Ecto neural progenitor cell (in vitro differentiated cells): ENCODE measurements at regions not wholly inside any gene's neighbourhood (a gene's known extent, or its start where the extent isn't known, plus 50 kb on each side); places are given as distances from the start of the nearest gene placed in this dataset.
"Not testable (repeated sequence)": the region's sequence is repeated elsewhere in the genome, so short reads cannot be mapped to it uniquely, and the experiment has no call there.

Experiments used
- DNase-seq: peaks from one replicate; pipeline ENCODE4 v3.0.0-alpha.2; 2018; ENCODE audit warnings: low spot score

- DNase-seq: no peak
Measured at GRCh38 chr10:53534428-53534827, 761.8 kb upstream of the MBL2 start.

DNA sequence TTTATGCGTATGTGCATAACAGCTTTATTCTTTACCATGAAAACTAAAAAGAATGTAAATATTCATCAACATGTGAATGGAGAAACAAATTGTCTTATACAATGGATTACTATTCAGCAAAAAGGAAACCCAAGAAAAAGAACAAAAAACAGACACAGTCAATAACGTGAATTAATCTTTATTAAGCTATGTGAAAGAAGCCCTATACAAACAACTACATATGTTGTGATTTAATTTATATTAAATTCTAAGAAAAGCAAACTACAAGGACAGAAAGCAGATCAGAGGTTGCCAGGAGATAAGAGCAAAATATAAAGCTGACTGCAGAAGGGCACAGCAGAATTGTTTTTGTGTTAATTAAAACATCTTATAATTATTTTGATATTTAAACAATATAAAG lies 756.4 kb upstream of the MBL2 start:
- no peak for DNase-seq

DNA sequence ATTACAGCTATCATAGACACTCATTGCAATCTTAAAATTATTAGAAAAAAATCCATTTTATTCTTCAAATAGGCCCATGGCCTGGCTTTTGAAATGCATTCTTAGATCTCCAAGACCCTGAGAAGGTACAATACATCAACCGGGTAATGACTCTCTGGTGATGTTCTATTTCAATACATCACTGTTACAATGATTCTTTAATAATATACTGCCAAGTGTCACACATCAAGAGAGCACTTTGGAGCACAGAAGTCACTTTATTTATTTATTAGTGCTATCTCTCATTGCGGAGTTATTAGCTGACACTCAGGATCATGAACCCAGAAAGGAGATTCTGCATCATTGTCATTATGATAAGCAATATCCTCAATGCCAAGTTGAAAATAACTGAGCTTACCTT lies 748.5 kb upstream of the MBL2 start:
- no peak for DNase-seq

DNA sequence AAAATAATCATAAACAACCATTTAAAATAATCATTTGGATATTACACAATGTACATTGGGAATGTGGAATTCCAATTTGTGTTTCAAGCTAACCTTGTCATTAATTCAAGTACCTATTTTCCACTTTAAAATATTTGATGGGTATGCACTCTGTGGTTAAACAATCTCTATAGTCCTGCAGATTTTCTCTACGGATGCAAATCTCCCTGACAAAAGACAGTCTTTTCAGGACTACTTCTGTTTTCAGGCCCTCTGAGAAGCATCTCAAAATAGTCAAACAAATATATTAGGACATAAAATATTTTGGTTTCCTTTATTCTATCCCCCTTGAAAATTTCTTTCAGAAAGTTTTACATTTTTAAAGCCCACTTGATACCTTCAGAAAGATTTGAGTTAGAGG lies 735.6 kb upstream of the MBL2 start:
- DNase-seq: no peak

DNA sequence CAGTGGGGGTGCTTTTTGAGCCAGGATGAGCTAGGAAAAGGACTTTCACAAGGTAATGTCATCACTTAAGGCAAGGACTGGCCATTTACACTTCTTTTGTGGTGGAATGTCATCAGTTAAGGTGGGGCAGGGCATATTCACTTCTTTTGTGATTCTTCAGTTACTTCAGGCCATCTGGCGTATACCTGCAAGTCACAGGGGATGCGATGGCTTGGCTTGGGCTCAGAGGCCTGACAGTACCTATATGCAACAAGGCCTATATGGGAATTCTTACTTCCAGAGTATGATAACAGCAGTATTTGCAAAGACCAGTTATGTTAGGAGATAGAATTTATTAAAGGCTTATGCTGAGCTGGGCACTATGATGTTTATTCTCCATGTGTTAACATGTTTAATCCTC lies 731.9 kb upstream of the MBL2 start:
- DNase-seq: not testable (repeated sequence)

GRCh38 chr10:53491774-53492173 lies 719.2 kb upstream of the MBL2 start:
- DNase-seq: no peak

GRCh38 chr10:53490553-53490952 lies 718.0 kb upstream of the MBL2 start:
- DNase-seq: no peak

DNA sequence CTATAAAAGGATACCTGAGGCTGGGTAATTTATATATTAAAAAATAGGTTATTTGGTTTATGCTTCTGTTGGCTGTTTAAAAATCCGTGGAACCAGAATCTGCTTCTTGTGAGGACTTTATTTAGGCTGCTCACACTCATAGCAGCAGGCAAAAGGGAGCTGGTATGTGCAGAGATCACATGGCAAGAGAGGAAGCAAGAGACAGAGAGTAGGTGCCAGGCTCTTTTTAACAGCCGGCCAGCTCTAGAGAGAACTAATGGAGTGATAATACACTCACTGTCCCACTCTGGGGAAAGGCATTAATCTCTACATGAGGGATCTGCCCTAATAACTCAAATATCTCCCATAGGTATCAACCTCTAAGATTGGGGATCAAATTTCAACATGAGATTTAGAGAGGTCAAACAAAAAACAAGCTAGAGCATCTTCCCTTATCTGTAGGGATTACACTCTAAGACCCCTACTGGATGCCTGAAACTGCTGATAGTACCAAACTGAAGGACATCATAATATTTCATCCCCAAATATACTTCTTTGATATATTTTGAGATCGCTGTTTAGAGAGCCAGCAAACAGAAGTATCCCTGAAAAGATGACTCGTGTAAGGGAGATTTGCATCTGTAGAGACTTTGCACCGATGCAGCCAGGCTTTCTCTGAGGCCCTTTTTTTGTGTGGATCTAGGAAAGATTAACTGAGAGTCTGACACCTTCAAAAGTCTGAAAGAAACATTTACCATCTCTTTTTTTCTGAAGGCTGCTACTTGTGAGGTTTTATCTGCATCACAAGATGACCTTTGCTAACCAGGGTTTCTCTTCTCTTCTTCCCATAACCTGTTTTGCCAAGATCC lies 717.0 kb upstream of the MBL2 start:
- DNase-seq: no peak

DNA sequence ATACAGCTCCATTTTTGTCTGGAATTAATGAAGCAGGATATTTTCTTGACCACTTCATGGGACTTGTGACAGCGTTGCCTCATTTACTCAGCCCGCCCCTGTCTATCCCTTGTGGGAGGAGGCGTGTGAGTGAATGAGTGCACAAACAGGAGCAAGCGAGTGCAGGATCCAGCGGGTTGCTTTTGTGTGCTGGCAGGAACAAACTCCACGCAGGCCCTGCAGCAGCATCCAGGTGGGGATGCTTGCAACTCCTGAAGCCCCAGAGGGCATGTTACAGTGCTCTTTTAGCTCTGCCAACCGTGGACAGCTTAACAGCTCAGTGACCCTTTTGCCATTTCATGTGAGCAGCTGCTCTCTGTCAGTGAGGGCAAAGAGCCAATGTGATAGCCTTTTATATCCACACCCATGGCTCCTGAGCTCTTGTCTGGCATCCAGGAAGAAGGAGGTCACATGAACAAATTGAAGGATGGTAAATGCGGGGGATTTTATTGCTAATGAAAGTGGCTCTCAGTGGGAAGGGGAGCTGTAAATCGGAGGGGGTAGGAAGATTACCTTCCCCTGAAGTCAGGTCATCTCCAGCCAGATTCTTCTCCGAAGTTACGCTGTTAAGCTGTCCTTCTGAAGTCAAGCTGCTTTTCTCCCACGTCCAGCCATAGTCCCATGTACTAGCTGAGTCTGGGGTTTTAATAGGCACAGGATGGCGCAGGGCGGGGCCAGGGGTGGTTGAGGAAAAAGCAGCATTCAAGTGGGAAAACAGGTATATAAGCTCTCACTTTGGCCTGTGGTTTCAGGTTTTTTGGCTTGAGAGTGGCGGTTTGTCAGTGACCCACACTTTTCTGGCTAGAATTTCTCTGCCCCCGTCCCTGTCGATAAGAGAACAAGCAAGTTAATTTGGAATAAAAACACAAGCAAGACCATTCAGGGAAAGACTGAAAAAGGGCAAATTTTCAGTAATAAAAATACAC lies 714.7 kb upstream of the MBL2 start:
- DNase-seq: no peak

DNA sequence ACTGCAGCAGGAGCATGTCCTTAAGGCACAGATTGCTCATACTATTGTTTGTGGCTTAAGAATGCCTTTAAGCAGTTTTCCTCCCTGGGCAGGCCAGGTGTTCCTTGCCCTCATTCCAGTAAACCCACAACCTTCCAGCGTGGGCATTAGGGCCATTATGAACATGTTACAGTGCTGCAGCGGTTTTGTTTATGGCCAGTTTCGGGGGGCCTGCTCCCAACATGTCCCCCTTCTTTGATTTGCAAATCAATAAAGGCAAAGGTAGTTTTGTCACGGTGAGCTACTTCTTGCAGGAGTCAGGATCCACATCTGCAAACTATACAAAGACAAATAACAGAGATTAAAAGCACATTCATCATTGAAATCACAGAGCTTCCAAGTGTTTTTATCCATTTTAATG lies 712.8 kb upstream of the MBL2 start:
- not testable (repeated sequence) for DNase-seq

DNA sequence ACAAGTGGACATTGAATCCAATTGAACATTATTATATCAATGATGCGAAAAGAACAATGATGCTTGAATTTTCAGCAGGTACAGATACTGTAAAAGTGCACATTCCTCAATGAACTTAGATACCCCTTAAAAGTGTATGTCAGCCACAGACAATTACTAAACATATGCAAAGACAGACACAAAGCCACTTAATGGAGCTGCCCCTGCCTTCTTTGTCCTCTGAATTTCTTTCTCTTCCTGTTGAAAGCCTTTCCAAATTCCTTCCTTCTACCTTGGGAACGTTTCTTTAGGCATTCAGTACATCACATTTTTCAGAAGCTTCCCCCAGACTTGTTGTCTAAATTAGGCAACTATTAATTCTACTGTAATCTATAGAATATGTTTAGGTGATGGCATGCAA lies 706.8 kb upstream of the MBL2 start:
- DNase-seq: no peak

GRCh38 chr10:53477313-53477675 lies 704.7 kb upstream of the MBL2 start:
- no peak for DNase-seq

DNA sequence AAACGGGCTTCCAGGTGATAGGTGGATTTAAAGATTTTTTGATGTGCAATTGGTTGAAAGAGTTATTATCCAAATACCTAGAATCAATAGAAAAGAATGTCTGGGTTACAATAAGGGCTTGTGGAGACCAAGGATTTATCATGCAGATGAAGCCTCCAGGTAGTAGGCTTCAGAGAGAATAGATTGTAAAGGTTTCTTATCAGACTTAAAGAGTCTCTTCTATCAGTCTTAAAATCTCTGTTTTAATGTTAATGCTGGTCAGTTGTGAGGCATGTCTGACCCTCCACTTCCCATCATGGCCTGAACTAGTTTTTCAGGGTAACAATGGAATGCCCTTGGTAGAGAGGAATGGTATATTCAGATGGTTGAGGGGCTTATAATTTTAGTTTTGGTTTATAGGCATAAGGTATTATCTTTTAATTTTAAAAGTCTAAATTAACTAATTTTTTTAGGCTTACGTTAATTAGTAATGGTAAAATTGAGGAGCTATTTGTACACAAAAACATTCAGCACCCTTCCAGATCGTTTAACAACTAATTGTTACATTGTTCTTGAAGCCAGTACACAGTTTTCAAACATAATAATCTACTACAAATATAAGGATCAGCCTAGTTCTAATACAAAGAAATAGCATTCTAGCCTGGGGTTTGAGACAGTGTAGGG lies 704.2 kb upstream of the MBL2 start:
- no peak for DNase-seq

- no peak for DNase-seq
Measured at GRCh38 chr10:53469383-53469782, 696.8 kb upstream of the MBL2 start.

DNA sequence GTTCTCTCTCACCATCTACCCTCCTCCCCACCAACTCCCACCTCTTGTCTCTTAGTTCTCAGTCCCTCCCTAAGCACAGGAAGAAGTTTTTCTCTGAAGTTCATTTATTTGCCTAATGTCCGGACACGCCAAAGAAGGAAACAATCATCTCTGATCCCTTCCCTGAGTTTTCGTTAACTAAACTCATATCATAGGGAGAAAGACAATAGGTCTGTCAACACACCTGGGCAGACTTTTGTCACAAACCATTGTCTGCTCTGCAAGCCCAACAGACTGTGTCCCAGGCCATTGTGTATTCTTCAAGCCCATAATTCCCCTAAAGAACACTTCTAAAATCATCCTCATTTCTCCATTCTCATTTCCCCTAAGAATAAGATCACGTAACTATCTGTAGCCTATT lies 691.0 kb upstream of the MBL2 start:
- DNase-seq: no peak

- no peak for DNase-seq
Measured at GRCh38 chr10:53458007-53458406, 685.4 kb upstream of the MBL2 start.

DNA sequence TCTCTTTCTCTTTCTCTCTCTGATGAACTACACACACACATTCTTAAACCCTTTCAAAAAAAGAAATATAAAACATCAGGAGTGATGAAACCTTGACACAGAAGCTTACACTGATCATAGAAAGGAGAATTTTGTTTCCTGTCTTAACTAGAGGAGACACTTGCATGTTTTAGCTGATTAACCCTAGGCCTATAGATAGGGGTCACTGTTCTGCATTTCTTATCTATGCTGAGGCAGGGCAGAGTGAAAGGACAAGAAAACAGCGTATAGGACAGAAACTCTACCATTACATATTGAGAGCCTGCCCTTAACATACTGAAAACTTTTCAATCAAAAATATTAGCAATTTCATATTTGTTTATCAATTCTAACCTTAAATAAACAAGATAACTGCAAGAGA lies 680.6 kb upstream of the MBL2 start:
- no peak for DNase-seq

DNA sequence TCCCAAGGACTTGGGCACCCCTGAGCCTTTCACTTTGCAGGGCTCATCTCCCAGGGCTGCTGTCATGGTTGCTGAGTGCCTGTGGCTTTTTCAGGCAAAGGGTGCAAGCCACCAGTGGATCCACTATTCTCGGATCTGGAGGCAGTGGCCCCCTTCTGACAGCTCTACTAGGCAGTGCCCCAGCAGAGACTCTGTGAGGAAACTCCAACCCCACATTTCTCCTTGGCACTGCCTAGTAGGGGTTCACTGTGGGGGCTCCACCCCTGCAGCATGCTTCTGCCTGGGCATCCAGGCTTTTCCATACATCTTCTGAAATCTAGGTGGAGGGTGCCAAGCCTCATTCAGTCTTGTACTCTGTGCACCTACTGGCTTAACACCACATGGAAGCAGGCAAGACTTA lies 675.0 kb upstream of the MBL2 start:
- no peak for DNase-seq

GRCh38 chr10:53441843-53442242 lies 669.3 kb upstream of the MBL2 start:
- DNase-seq: no peak

DNA sequence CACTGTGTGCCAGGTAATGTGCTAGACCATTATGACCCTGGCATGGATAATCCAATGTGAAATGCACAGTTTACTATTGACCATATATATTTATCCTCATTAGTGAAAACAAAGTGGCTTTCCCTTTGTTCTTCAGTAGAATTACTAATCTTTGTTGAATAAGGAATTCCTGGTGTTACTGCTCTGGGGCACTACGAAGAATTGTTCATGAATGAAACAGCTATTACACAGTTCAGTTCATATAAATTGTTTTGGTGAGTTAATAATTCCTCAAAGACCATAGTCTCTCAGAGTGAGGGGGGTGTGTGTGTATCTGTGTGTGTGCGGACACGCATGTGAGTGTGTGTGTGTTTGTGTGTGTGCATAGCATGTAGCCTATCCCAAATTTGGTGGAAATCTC lies 668.0 kb upstream of the MBL2 start:
- DNase-seq: no peak

GRCh38 chr10:53439075-53439474 lies 666.5 kb upstream of the MBL2 start:
- not testable (repeated sequence) for DNase-seq

- DNase-seq: no peak
Measured at GRCh38 chr10:53434413-53434812, 661.8 kb upstream of the MBL2 start.

DNA sequence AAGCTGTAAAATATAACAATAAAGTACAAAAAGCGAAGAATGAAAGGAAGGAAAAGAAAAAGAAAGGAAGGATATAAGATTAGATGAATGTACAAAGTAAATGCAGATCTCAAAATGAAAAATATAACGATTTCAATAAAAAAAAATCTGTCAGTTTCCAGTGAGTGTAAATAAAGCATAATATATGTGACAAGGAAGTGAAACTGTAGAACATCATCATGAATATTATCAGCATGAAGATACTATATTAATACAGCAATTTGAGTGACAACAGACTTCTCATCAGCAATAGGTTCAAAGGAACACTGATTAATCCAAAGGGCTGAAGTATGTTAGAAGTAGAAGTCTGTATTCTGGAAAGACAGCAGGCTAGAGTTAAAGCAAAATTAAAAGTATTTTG lies 659.5 kb upstream of the MBL2 start:
- DNase-seq: no peak
